ENCODE measurements at regions not wholly inside any gene's neighbourhood (a gene's known extent, or its start where the extent isn't known, plus 50 kb on each side); places are given as distances from the start of the nearest gene placed in this dataset.

DNA sequence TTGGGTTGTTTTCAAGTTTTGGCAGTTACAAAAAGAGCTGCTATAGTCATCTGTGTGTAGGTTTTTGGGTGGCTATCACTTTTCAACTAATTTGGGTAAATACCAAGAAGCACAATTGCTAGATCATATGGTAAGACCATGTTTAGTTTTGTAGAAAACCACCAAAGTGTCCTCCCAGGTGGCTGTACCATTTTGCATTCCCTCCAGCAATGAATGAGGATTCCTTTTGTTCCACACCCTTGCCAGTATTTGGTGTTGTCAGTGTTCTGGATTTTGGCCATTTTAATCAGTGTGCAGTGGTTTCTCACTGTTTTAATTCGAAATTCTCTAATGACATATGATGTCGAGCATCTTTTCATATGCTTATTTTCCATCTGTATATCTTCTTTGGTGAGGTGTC lies 457.5 kb upstream of the ARID1B start:
- no peak for DNase-seq (ENCODE audit: extremely low read depth, low read depth)
- no peak overlapping the region for H3K4me3 ChIP-seq (replicated peaks; ENCODE audit: low read depth, low read length)
- TF ChIP-seq, protein P1, sequence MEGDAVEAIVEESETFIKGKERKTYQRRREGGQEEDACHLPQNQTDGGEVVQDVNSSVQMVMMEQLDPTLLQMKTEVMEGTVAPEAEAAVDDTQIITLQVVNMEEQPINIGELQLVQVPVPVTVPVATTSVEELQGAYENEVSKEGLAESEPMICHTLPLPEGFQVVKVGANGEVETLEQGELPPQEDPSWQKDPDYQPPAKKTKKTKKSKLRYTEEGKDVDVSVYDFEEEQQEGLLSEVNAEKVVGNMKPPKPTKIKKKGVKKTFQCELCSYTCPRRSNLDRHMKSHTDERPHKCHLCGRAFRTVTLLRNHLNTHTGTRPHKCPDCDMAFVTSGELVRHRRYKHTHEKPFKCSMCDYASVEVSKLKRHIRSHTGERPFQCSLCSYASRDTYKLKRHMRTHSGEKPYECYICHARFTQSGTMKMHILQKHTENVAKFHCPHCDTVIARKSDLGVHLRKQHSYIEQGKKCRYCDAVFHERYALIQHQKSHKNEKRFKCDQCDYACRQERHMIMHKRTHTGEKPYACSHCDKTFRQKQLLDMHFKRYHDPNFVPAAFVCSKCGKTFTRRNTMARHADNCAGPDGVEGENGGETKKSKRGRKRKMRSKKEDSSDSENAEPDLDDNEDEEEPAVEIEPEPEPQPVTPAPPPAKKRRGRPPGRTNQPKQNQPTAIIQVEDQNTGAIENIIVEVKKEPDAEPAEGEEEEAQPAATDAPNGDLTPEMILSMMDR (IDR thresholded peaks at IDR 0.05; ENCODE audit: low read depth, low read length, missing control alignments) = no peak

GRCh38 chr6:156316583-156317125 lies 460.5 kb upstream of the ARID1B start:
- DNase-seq (ENCODE audit: extremely low read depth, low read depth) = no peak
- no peak overlapping the region for H3K4me3 ChIP-seq (replicated peaks; ENCODE audit: low read depth, low read length)
- TF ChIP-seq, protein P1 (IDR thresholded peaks at IDR 0.05; ENCODE audit: low read depth, low read length, missing control alignments) = no peak

GRCh38 chr6:156315146-156315545 lies 462.0 kb upstream of the ARID1B start:
- no peak for DNase-seq (ENCODE audit: extremely low read depth, low read depth)
- TF ChIP-seq, protein P1 (IDR thresholded peaks at IDR 0.05; ENCODE audit: low read depth, low read length, missing control alignments) = no peak
- no peak overlapping the region for H3K4me3 ChIP-seq (replicated peaks; ENCODE audit: low read depth, low read length)

- no peak for DNase-seq (ENCODE audit: extremely low read depth, low read depth)
- no peak overlapping the region for H3K4me3 ChIP-seq (replicated peaks; ENCODE audit: low read depth, low read length)
- TF ChIP-seq, protein P1 (IDR thresholded peaks at IDR 0.05; ENCODE audit: low read depth, low read length, missing control alignments) = no peak
These were observed 464.1 kb upstream of the ARID1B start for GRCh38 chr6:156313037-156313436.

- H3K4me3 ChIP-seq (replicated peaks; ENCODE audit: low read depth, low read length) = no peak overlapping the region
- DNase-seq (ENCODE audit: extremely low read depth, low read depth) = no peak
- TF ChIP-seq, protein P1 (IDR thresholded peaks at IDR 0.05; ENCODE audit: low read depth, low read length, missing control alignments) = no peak
These were observed 465.9 kb upstream of the ARID1B start for GRCh38 chr6:156311291-156311690.

GRCh38 chr6:156310701-156311100 lies 466.5 kb upstream of the ARID1B start:
- TF ChIP-seq, protein P1 (IDR thresholded peaks at IDR 0.05; ENCODE audit: low read depth, low read length, missing control alignments) = no peak
- DNase-seq (ENCODE audit: extremely low read depth, low read depth) = no peak
- no peak overlapping the region for H3K4me3 ChIP-seq (replicated peaks; ENCODE audit: low read depth, low read length)

GRCh38 chr6:156309017-156309416 lies 468.2 kb upstream of the ARID1B start:
- no peak overlapping the region for H3K4me3 ChIP-seq (replicated peaks; ENCODE audit: low read depth, low read length)
- no peak for DNase-seq (ENCODE audit: extremely low read depth, low read depth)
- TF ChIP-seq, protein P1 (IDR thresholded peaks at IDR 0.05; ENCODE audit: low read depth, low read length, missing control alignments) = no peak
